Frontal cortex (tissue), 3 donors: ENCODE measurements at regions not wholly inside any gene's neighbourhood (a gene's known extent, or its start where the extent isn't known, plus 50 kb on each side); places are given as distances from the start of the nearest gene placed in this dataset.

Experiments
- DNase-seq, 2 donors: peaks; one replicate each; pipeline ENCODE4 v3.0.0; 2012; ENCODE audit warnings: low spot score in 2 of 2
- FAIRE-seq: peaks from 2 replicates; lab custom pipeline; 2012; peaks lifted over from hg19 to GRCh38; lab: Jason Lieb, UNC
- donor health status: control.
- donor health status: control.
- donor health status: control.

DNA sequence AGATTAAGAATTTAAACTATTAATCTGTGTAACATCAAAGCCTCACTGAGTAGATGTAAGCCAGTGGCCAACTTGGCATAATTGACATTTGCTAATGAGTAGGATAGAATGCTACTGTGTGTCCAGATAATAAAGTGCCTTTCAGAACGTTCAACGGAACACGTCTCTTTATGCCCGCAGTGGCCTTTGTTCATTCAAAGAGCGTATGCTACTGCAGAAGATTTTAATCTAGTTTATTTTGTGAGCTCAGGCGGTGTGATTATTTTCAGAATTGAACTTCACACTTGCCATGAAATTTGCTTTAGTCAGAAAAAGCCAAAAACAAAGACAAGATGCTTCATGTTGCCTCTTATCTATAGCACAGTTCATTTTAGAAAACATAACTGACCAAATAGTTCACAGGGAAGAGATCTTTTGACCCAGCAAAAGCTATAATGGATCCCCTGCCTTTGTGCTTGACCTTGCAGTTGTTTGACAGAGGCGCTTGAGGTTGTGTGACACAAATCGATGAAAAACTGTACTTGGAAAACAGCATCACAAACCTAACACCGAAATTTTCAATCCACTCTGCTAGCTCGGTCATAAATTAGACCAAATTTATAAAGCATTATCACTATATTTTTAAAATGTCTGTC lies 530.9 kb upstream of the TYRP1 start:
- FAIRE-seq = peak; percentile 86

DNA sequence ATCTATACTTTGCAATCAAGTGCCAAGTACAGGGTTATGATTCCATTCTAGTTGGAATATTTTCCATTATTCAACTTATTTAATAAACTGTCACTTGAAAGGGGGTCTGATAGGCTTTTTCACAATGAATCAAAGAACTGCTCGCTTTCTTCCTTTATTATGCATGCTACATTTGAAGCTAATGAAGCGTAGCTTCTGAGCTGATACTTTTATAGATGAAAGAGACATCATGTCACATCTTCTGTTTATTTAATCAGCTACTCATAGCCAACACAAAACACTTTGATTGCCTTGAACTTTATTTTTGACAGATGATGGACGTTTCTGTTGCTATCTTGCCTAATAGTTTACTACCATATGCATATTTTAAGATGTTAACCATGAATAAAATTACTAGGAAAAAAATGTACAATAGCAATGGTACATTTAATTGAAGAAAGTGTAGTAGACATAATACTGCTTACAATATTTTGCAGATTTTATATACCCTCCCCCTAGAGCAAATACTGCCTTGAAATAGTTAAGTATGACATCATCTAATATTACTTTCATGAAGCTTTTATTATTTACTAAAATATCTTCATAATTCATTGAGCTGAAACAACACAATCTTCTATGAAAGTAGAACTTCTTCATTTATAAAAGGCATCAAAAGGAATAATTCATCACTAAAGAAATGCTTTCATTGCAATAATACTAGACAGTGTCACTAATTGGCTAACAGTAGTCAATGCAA lies 529.3 kb upstream of the TYRP1 start:
- DNase-seq (no peak), FAIRE-seq (no peak)

More for the DNA sequence above, 530.9 kb upstream of the TYRP1 start:
- no peak for DNase-seq

GRCh38 chr9:12166518-12166917 lies 526.7 kb upstream of the TYRP1 start:
- no peak for DNase-seq
- no peak for FAIRE-seq

- DNase-seq (no peak), FAIRE-seq (no peak)
Measured at GRCh38 chr9:12170456-12170855, 522.7 kb upstream of the TYRP1 start.

- no peak for DNase-seq
- FAIRE-seq = no peak
Measured at GRCh38 chr9:12178634-12179033, 514.6 kb upstream of the TYRP1 start.

DNA sequence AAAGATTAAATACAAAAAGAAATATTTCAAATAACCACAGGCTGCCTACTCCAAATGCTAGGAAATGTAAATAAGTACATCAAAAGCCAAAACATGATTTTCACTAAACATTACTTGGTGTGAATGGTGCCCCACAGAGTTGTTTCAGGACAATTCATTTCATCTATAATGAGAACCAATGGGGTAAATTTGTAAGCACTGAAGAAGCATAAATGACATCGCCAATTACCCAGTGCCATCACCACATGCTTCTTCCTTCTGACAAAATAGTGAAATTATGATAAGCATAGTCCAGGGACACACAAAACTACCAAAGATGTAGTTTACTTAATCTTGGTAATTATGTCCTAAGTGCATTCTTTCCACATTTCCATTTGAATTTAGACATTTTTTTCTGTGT lies 510.4 kb upstream of the TYRP1 start:
- DNase-seq (no peak), FAIRE-seq (no peak)

DNA sequence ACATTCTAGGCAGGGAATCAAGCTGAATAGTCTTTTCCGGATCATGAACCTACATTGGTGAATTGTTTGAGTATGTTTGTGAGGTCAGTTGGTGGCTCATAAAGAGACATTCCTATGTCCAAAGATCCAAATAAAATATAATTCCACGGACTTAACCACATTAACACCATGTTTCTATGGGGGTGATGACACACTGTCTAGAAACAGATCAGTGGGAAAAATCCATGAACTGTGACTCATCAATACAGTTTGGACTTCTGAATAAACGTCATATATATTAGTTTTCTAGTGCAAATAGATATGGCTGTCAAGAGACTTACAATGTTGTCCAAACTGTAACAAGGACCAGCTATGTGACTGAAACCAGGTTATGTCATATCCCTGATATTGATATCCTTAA lies 509.9 kb upstream of the TYRP1 start:
- FAIRE-seq = no peak

GRCh38 chr9:12185856-12186255 lies 507.3 kb upstream of the TYRP1 start:
- DNase-seq (no peak), FAIRE-seq (no peak)

More for the DNA sequence above, 509.9 kb upstream of the TYRP1 start:
- DNase-seq = no peak

GRCh38 chr9:12191630-12192029 lies 501.6 kb upstream of the TYRP1 start:
- FAIRE-seq = no peak
- DNase-seq = no peak

DNA sequence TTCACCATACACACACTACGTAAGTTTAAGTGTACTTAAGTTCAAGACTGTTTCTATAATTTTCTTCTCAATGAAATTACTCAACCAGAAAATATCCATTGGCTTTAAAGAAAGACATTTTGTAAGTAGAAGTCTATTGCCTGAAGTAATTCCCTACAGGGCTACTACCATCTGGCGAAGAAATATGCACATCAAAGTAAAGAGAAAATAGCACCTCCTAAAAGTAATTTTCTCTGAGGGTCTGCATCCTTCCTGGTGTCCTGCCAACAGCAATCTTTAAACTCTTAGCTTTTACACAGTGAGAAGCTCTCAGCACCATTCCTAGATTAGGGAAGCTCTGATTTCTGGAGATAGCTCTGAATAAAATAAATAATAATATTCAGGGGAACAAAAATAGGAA lies 498.5 kb upstream of the TYRP1 start:
- FAIRE-seq (no peak), DNase-seq (no peak)

- no peak for FAIRE-seq
Measured at GRCh38 chr9:12195456-12195855, 497.7 kb upstream of the TYRP1 start.

DNA sequence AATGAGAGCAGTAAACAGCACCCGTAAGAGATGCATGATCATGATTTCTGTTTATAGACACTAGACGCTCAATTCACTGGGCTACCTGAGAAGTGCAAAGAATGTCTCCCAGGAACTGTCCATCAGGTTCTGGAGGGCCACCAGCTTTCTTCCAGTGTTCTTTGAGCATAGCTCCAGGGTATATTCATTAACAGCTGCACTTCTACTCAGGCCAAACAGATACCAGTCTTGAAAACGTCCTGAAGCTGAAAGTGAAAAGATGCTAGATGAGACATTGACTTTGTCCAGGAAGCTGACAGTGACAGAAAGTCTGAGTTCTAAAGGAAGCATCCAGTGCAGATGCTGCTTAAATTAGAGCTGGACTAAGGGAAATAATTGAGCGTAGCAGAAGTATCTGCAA lies 488.7 kb upstream of the TYRP1 start:
- no peak for DNase-seq

More at GRCh38 chr9:12195456-12195855, 497.7 kb upstream of the TYRP1 start:
- no peak for DNase-seq

GRCh38 chr9:12212860-12213259 lies 480.3 kb upstream of the TYRP1 start:
- FAIRE-seq = no peak
- no peak for DNase-seq

More for the DNA sequence above, 488.7 kb upstream of the TYRP1 start:
- FAIRE-seq = no peak

DNA sequence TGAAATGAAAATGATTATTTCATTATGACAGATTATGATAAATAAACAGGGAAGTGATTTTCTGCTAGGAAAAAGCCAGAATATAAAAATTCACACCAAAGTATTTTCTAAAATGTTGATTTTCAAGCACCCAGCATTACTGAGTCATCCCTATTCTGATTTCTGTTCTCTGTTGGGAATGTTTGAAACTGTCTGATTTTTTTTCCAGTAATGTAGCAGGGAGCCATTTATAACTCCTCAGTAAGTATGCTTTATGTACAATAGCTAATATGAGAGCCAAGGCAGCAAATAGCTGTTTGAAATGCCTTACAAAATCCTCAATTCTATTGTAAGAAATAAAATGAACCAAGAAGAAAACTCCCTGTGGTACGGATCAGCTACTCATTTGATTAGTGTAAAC lies 471.7 kb upstream of the TYRP1 start:
- DNase-seq (no peak), FAIRE-seq (no peak)

DNA sequence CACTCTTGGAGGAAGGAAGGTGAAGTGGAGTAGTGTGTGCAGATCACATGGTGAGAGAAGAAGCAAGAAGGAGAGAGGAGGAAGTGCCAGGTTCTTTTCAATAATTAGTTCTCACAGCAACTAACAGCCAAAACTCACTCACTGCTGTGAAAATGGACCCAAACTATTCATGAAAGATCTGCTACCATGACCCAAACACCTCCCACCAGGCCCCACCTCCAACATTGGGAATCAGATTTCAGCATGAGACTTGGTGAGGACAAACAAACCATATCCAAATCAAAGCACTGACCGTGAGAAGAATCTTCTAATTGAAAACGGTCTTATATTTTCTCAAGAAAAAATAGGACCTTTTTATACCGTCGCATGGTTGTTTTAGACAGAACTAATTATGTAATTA lies 468.7 kb upstream of the TYRP1 start:
- DNase-seq = no peak
- no peak for FAIRE-seq

- FAIRE-seq (no peak), DNase-seq (no peak)
Measured at GRCh38 chr9:12230708-12231107, 462.5 kb upstream of the TYRP1 start.

DNA sequence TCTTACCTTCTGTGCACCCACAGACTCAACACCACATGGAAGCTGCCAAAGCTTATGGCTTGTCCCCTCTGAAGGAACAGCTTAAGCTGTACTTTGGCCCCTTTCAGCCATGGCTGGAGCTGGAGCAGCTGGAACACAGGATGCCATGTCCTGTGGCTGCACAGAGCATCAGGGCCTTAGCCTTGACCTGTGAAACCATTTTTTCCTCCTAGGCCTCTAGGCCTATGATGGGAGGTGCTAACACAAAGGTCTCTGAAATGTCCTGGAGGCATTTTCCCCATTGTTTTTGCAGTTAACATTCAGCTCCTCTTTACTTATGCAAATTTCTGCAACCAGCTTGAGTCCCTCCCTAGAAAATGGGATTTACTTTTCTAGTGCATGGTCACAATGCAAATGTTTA lies 461.4 kb upstream of the TYRP1 start:
- FAIRE-seq (no peak), DNase-seq (no peak)

GRCh38 chr9:12232836-12233235 lies 460.3 kb upstream of the TYRP1 start:
- FAIRE-seq (no peak), DNase-seq (no peak)

GRCh38 chr9:12253941-12254340 lies 439.2 kb upstream of the TYRP1 start:
- FAIRE-seq (no peak), DNase-seq (no peak)

DNA sequence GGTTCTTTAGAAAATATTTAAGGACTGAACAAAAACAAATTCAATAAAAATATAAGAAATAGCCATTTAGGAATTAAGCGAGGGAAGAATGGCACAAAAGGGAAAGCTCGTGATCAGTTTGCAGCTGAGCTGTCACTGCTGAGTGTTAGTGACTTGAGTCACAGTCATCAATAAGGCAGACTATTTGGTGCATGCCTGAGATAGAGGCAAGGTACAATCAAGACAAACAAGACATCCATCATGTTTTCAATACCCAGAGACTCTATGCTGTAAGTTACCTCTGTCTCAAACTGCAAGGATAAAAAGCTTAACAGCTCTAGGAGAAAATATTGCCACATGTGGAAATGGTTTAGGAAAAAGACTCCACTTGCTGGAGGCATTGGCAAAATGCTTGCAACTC lies 426.4 kb upstream of the TYRP1 start:
- DNase-seq (no peak), FAIRE-seq (no peak)

- FAIRE-seq (no peak), DNase-seq (no peak)
Measured at GRCh38 chr9:12271421-12271891, 421.7 kb upstream of the TYRP1 start.
